ENCODE measurements at regions not wholly inside any gene's neighbourhood (a gene's known extent, or its start where the extent isn't known, plus 50 kb on each side); places are given as distances from the start of the nearest gene placed in this dataset.

DNA sequence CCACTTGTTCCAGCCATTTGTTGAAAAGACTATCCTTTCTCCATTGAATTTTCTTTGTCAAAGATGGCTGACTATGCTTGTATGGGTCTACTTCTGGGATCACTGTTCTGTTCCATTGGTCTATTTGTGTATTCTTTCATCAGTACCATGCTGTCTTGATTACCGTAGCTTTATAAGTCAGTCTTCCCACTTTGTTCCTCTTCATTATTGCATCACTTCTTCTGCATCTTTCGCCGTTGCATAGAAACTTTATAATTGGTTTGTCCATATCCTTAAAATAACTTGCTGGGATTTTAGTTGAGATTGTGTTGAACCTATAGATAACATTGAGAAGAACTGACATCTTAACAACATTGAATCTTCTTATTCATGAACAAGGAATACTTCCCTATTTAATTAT lies 598.8 kb downstream of the TBC1D22A start:
- Histone ChIP-seq H3K4me1 (ENCODE audit: control insufficient read depth in 2 of 2, insufficient read depth in 2 of 2, low read length in 2 of 2) (no peaks in the 10 kb centered on the region), H3K4me3 (ENCODE audit: control extremely low read depth in 1 of 5, extremely low read depth in 1 of 5, insufficient read depth in 1 of 5, low read depth in 2 of 5, low read length in 4 of 5) (no peak overlapping the region), H2AFZ (ENCODE audit: insufficient read depth, low read depth, low read length, poor library complexity, severe bottlenecking) (no peak overlapping the region), H3K9me3 (ENCODE audit: control extremely low read depth in 1 of 3, control insufficient read depth in 2 of 3, insufficient read depth in 1 of 3, low read length in 2 of 3) (peaks cover 0 to 7% (median 2%) of the 10 kb centered on the region in 3 donors), H3K27me3 (replicated peaks in 1 of 4; ENCODE audit: control extremely low read depth in 1 of 4, control insufficient read depth in 3 of 4, insufficient read depth in 4 of 4, low read length in 3 of 4) (no peaks in the 10 kb centered on the region), H3K79me2 (ENCODE audit: control insufficient read depth, insufficient read depth, low read length) (no peaks in the 10 kb centered on the region), H3K9ac (ENCODE audit: low read length) (no peak overlapping the region), H3K4me2 (replicated peaks; ENCODE audit: low read depth, low read length, poor library complexity, severe bottlenecking) (no peak overlapping the region), H3K36me3 (replicated peaks in 1 of 2; ENCODE audit: control extremely low read depth in 1 of 2, control insufficient read depth in 1 of 2, extremely low read depth in 1 of 2, insufficient read depth in 2 of 2, low read length in 1 of 2) (no peaks in the 10 kb centered on the region), H4K20me1 (ENCODE audit: control insufficient read depth, insufficient read depth, low read length, poor library complexity, severe bottlenecking) (no peaks in the 10 kb centered on the region), H3K27ac (ENCODE audit: low read length in 2 of 2) (no peak overlapping the region)
- POLR2A ChIA-PET, result no interaction called here
- no CpG with 5 or more reads among the region's 3 CpGs for WGBS (ENCODE audit: insufficient coverage)
- intact Hi-C loops (cut with micrococcal nuclease), result no loop called here
- no peak for TF ChIP-seq EZH2 (IDR thresholded peaks at IDR 0.05; ENCODE audit: borderline replicate concordance, insufficient read depth, low read depth, low read length, poor library complexity, severe bottlenecking)
- TF ChIP-seq, protein P1, sequence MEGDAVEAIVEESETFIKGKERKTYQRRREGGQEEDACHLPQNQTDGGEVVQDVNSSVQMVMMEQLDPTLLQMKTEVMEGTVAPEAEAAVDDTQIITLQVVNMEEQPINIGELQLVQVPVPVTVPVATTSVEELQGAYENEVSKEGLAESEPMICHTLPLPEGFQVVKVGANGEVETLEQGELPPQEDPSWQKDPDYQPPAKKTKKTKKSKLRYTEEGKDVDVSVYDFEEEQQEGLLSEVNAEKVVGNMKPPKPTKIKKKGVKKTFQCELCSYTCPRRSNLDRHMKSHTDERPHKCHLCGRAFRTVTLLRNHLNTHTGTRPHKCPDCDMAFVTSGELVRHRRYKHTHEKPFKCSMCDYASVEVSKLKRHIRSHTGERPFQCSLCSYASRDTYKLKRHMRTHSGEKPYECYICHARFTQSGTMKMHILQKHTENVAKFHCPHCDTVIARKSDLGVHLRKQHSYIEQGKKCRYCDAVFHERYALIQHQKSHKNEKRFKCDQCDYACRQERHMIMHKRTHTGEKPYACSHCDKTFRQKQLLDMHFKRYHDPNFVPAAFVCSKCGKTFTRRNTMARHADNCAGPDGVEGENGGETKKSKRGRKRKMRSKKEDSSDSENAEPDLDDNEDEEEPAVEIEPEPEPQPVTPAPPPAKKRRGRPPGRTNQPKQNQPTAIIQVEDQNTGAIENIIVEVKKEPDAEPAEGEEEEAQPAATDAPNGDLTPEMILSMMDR (IDR thresholded peaks at IDR 0.05), result no peak
- no peak overlapping the region for H3K4me3 Mint-ChIP-seq
- no peaks in the 10 kb centered on the region for H3K27me3 Mint-ChIP-seq
- DNase-seq (no peak), ATAC-seq (ENCODE audit: low read depth) (no peak)
- H3K9me3 Mint-ChIP-seq (ENCODE audit: insufficient read depth), result peaks cover 4% of the 10 kb centered on the region
- no peaks in the 10 kb centered on the region for H3K4me1 Mint-ChIP-seq
- no peak overlapping the region for H3K27ac Mint-ChIP-seq
- CTCF ChIA-PET, result no interaction called here

DNA sequence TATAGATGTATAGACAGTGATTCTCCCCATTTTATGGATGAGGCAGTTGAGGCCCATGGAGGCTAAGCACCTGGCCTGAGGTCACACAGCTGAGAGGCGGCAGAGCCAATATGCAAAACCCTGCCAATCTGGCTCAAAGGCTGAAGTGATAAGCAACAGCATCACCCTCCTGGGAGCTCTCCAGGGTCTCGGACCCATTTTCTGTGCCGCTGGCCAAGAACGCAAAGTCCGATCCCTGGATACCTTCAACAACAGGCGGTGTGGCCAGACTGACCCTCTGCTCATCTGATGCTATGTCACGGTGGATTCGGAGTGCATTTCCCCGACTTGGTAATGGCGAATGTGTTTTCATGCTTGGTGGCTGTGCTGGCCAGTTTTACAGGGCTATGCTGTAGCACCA lies 595.0 kb downstream of the TBC1D22A start:
- H3K4me2 ChIP-seq (replicated peaks; ENCODE audit: low read depth, low read length, poor library complexity, severe bottlenecking), result no peak overlapping the region
- no peak for DNase-seq
- intact Hi-C loops (cut with micrococcal nuclease), result no loop called here
- ChIA-PET POLR2A (no interaction called here), CTCF (no interaction called here)
- TF ChIP-seq, protein P1 (IDR thresholded peaks at IDR 0.05), result no peak
- no peak for TF ChIP-seq EZH2 (IDR thresholded peaks at IDR 0.05; ENCODE audit: borderline replicate concordance, insufficient read depth, low read depth, low read length, poor library complexity, severe bottlenecking)
- Mint-ChIP-seq H3K9me3 (ENCODE audit: insufficient read depth) (peaks cover 2% of the 10 kb centered on the region), H3K4me1 (no peaks in the 10 kb centered on the region), H3K27me3 (no peaks in the 10 kb centered on the region), H3K4me3 (no peak overlapping the region), H3K27ac (no peak overlapping the region)
- H3K9me3 ChIP-seq (ENCODE audit: control extremely low read depth in 1 of 3, control insufficient read depth in 2 of 3, insufficient read depth in 1 of 3, low read length in 2 of 3), result peaks cover 0 to 11% (median 0%) of the 10 kb centered on the region in 3 donors
- H4K20me1 ChIP-seq (ENCODE audit: control insufficient read depth, insufficient read depth, low read length, poor library complexity, severe bottlenecking), result no peaks in the 10 kb centered on the region
- H3K27me3 ChIP-seq (replicated peaks in 1 of 4; ENCODE audit: control extremely low read depth in 1 of 4, control insufficient read depth in 3 of 4, insufficient read depth in 4 of 4, low read length in 3 of 4), result no peaks in the 10 kb centered on the region
- no peak overlapping the region for H2AFZ ChIP-seq (ENCODE audit: insufficient read depth, low read depth, low read length, poor library complexity, severe bottlenecking)
- H3K36me3 ChIP-seq (replicated peaks in 1 of 2; ENCODE audit: control extremely low read depth in 1 of 2, control insufficient read depth in 1 of 2, extremely low read depth in 1 of 2, insufficient read depth in 2 of 2, low read length in 1 of 2), result no peaks in the 10 kb centered on the region
- no peak overlapping the region for H3K27ac ChIP-seq (ENCODE audit: low read length in 2 of 2)
- ATAC-seq (ENCODE audit: low read depth), result no peak
- no peaks in the 10 kb centered on the region for H3K79me2 ChIP-seq (ENCODE audit: control insufficient read depth, insufficient read depth, low read length)
- no peak overlapping the region for H3K4me3 ChIP-seq (ENCODE audit: control extremely low read depth in 1 of 5, extremely low read depth in 1 of 5, insufficient read depth in 1 of 5, low read depth in 2 of 5, low read length in 4 of 5)
- H3K9ac ChIP-seq (ENCODE audit: low read length), result no peak overlapping the region
- no peaks in the 10 kb centered on the region for H3K4me1 ChIP-seq (ENCODE audit: control insufficient read depth in 2 of 2, insufficient read depth in 2 of 2, low read length in 2 of 2)
- WGBS (ENCODE audit: insufficient coverage), result 98% methylated on average over 8 of the region's 10 CpGs
